ENCODE measurements at regions not wholly inside any gene's neighbourhood (a gene's known extent, or its start where the extent isn't known, plus 50 kb on each side); places are given as distances from the start of the nearest gene placed in this dataset.

GRCh38 chr4:45661893-45662292 is 462.0 kb downstream of the GABRG1 start:
- TF ChIP-seq CTCF (IDR thresholded peaks at IDR 0.05) (no peak), POLR2A (IDR thresholded peaks at IDR 0.05) (no peak)

Data from Peyer's patch (tissue), 4 donors.